ENCODE measurements at regions not wholly inside any gene's neighbourhood (a gene's known extent, or its start where the extent isn't known, plus 50 kb on each side); places are given as distances from the start of the nearest gene placed in this dataset.

DNA sequence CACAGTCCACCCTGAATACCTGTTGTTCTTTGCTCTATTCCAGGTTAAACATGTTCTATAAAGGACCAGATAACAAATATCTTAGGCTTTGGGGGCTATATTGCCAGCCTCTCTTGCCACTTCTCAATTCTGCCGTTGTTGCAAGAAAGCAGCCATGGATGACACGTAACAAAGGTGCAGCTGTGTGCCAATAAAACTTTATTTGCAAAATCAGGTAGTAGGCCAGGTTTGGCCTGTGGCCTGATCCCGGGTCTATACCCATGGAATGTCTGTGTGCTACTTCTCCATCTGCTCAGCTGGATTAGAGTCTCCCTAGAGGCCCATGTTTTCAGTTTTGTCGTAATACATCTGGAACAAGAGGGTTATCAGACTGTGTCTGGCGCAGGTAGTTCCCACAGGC is 175.3 kb upstream of the KCNG1 start:
- TF ChIP-seq, protein P1, sequence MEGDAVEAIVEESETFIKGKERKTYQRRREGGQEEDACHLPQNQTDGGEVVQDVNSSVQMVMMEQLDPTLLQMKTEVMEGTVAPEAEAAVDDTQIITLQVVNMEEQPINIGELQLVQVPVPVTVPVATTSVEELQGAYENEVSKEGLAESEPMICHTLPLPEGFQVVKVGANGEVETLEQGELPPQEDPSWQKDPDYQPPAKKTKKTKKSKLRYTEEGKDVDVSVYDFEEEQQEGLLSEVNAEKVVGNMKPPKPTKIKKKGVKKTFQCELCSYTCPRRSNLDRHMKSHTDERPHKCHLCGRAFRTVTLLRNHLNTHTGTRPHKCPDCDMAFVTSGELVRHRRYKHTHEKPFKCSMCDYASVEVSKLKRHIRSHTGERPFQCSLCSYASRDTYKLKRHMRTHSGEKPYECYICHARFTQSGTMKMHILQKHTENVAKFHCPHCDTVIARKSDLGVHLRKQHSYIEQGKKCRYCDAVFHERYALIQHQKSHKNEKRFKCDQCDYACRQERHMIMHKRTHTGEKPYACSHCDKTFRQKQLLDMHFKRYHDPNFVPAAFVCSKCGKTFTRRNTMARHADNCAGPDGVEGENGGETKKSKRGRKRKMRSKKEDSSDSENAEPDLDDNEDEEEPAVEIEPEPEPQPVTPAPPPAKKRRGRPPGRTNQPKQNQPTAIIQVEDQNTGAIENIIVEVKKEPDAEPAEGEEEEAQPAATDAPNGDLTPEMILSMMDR (IDR thresholded peaks at IDR 0.05; ENCODE audit: insufficient read depth, low read length, poor library complexity, severe bottlenecking): no peak
- no peak for TF ChIP-seq EZH2phosphoT487 (conservative IDR thresholded peaks at IDR 0.05; ENCODE audit: low read length)

Measured in SU-DHL-6 (cell line).